Activated T-helper 9 cell treated with anti-CD3 and anti-CD28 coated beads, Interleukin-2, amount 50 U/mL, for 16 hours (primary cell): ENCODE measurements at regions not wholly inside any gene's neighbourhood (a gene's known extent, or its start where the extent isn't known, plus 50 kb on each side); places are given as distances from the start of the nearest gene placed in this dataset.

Source experiments
- DNase-seq: peaks from one replicate; pipeline ENCODE4 v3.0.0-alpha.2; 2020; ENCODE audit warnings: low read depth

GRCh38 chr11:116217441-116217840, 555.3 kb downstream of the BUD13 start:
- no peak for DNase-seq

- no peak for DNase-seq
Measured at GRCh38 chr11:116217006-116217405, 555.8 kb downstream of the BUD13 start.

- DNase-seq = no peak
Measured at GRCh38 chr11:116215471-116216113, 557.2 kb downstream of the BUD13 start.

DNA sequence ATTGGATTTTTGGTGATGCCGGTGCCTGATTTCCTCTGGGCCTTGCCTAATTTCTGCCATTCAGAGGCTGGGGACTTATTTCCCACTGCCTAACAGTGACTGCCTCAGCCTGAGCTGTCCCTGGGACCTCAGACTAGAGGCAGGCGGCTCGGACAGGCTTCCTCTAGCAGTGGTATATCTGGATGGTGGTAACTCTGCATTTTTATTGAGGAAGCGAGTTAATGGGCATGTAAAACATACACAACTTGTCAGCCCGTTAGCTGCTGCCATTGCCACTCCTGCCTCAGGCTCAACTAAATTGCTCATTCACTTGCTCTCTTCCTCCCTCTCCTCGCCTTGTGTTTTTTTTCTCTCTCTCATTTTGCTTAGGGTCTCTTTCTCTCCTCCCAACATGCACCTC, 561.6 kb downstream of the BUD13 start:
- no peak for DNase-seq

GRCh38 chr11:116210663-116211062, 562.1 kb downstream of the BUD13 start:
- DNase-seq = no peak

DNA sequence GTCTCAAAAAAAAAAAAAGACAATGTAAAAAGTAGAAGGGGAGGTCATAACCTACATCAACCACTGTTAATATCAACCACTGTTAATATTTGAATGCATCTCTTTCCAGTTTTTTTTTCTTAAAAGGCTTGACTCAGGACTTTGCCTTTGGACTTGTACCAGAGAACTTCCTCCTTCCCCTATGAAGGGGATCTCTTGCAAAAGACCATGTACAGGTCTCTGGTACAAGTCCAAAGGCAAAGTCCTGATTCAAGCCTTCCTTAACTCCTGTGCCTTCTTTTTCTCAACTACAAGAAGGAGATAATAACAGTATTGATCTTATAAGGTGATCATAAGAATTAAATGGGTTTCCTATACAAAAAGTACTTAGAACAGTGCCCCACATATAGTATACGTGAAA, 563.5 kb downstream of the BUD13 start:
- no peak for DNase-seq

GRCh38 chr11:116207421-116208141, 565.2 kb downstream of the BUD13 start:
- no peak for DNase-seq

GRCh38 chr11:116207019-116207418, 565.8 kb downstream of the BUD13 start:
- no peak for DNase-seq

GRCh38 chr11:116202922-116203321, 569.9 kb downstream of the BUD13 start:
- no peak for DNase-seq

- no peak for DNase-seq
Measured at GRCh38 chr11:116200564-116200963, 572.2 kb downstream of the BUD13 start.

GRCh38 chr11:116199182-116199581, 573.6 kb downstream of the BUD13 start:
- no peak for DNase-seq

DNA sequence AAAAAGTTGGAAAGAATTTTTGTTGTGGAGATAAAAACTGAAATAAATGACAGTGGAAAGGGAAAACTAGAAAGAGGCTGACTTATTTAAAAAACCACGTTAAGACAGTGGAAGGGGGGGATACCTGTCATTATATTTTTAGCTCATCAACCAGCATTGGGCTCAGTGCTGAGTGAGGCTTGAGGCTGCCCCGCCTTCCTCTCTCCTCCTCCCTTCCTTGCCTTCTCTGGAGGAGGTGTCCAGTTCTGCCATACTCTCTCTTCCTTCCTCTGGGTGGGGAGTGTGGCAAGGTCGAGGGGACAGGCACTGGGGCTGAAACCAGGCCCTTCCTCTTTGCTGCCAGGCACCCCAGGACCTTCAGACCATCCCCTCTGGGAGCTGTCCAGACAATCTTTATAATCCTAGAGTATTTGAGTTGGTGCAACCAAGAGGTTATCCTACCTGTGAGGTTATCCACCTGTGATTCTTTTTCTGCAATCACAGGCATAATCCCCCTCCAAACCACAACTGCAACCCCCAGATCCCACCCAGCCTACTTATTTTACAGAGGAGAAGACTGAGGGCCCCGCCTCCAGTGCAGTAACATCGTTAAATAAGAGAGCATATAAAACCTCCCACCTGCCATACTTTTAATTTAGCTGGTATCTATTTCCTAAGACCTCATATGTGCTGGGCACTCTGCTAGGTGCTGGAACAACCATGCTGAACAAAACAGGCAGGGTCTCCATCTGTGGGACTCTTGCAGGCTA, 578.5 kb downstream of the BUD13 start:
- DNase-seq = no peak

DNA sequence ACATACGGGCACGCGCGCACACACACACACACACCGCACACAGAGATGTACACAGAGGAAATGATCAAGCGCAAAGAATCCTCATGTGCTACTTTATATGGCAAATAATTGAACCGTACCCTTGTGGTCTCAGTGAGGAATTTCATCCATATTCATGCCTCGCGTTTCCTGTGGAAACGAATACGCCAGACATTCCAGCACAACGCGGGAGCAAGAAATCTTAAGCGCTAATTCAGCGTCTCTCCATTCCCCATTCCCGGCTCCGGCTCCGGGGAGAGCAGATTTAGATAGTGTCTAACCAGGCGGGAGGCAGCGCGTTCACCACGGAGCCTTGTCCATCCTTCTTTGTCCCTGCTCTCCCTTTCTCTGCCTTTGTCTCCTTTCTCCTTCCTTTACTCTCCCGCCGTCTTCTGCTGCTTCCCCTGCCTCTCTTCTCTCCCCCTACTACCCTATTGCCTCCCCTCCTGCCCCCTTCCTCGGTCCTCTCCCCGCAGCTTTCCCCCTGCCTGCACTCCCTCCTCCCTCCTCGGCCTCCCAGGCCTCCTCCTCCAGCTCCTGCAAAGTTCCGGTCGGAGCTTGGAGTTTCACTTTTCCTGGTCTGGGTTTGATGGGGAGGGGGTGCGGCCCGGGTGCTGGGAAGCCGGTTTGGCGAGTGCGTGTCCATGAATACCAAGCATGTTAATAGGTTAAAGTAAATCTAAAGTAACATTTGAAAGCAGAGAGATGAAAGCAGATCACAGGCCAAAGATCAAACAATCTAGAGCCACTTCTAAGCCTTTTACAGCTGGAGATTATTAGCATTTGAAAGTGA, 579.3 kb downstream of the BUD13 start:
- no peak for DNase-seq

- DNase-seq = no peak
Measured at GRCh38 chr11:116192509-116193210, 580.1 kb downstream of the BUD13 start.

- no peak for DNase-seq
Measured at GRCh38 chr11:116190861-116191260, 581.9 kb downstream of the BUD13 start.

DNA sequence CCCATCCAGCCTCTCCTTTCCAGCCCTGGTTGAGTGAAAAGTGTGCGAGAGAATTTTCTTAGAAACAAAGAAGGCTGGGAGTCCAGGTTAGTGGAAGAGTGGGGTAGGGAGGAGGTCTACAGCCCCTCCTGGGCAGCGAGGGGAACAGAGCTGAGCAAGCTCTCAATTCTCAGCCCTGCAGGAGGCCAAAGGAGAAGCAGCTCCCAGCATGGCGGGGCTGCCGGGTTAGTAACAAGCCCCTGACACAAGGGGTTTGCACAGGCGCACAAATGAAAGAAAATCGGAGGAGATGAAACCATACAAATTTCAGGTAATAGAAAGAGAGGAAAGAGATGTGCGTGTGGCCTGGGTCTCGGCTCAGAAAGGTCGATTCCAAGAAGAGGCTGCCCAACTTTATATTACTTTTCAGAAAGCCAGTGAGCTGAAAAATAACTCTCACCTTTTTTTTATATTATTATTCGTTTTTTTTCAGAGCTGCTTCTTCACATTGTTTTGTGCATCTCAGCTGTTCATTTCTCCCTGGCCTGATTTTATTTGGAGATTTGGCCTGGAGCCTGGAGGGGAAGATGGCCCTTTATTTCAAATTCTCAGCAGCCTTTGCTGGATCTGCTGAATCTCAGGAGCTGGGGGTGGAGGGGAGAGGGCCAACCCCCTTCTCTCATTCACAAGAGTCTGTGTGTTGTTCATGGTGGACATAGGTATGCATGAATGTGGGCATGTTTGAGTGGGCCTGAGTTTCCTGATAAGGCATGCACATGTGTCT, 583.2 kb downstream of the BUD13 start:
- no peak for DNase-seq

- no peak for DNase-seq
Measured at GRCh38 chr11:116188350-116188749, 584.4 kb downstream of the BUD13 start.

GRCh38 chr11:116187026-116187425, 585.8 kb downstream of the BUD13 start:
- no peak for DNase-seq

DNA sequence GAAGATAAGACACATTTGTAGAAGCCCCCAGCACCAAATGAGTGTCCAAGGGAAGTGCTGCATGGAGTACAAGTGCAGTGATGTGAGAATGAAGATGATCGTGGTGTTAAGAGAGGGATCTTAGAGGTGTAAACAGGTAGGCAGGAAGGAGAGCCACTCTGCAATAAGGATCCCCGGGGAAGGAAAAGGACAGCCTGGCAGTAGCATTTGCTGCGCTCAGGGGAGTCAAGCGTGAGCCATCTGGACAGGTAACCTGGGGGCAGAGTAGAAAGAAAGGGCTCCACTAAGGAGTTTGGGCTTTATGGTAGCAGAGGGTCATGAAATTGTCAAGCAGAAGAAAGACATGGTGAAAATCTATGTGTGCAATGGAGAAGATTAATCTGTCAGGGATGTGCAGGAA, 587.2 kb downstream of the BUD13 start:
- no peak for DNase-seq

DNA sequence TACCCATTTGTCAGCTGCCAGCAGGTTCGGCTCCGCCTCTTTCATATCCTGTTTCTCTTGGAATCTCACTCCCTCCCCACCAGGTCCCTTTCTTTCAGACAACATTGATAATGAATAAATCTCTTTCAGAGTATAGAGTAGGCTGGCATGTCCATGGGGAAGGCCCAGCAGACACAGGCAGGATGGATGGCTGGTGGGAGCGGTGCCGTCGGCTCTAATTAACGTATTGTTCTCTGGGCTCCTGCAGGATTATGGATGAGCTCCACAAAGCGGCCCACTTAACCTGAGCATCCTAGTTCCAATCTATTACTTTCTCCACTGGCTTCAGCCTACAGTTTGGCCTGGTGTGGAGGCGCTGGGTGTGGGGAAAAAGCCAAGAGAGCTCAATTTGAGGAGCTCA, 588.0 kb downstream of the BUD13 start:
- DNase-seq = no peak
